ENCODE measurements at regions not wholly inside any gene's neighbourhood (a gene's known extent, or its start where the extent isn't known, plus 50 kb on each side); places are given as distances from the start of the nearest gene placed in this dataset.

GRCh38 chr11:36809303-36809702 is 211.3 kb upstream of the RAG2 start:
- no peak for DNase-seq (ENCODE audit: low spot score)
- in situ Hi-C loops (cut with MboI; ENCODE audit: low pct_unique_long_range_greater_than_20kb, low sequenced_read_pairs, unreplicated experiment) = no loop called here
- TF ChIP-seq CTCF (IDR thresholded peaks at IDR 0.05; ENCODE audit: extremely low read depth, insufficient read depth, missing control alignments) = no peak

- TF ChIP-seq CTCF (IDR thresholded peaks at IDR 0.05; ENCODE audit: extremely low read depth, insufficient read depth, missing control alignments) = no peak
- DNase-seq (ENCODE audit: low spot score) = no peak
- in situ Hi-C loops (cut with MboI; ENCODE audit: low pct_unique_long_range_greater_than_20kb, low sequenced_read_pairs, unreplicated experiment) = no loop called here
These were observed 209.8 kb upstream of the RAG2 start for GRCh38 chr11:36807871-36808270.

- DNase-seq (ENCODE audit: low spot score) = no peak
- in situ Hi-C loops (cut with MboI; ENCODE audit: low pct_unique_long_range_greater_than_20kb, low sequenced_read_pairs, unreplicated experiment) = no loop called here
- TF ChIP-seq CTCF (IDR thresholded peaks at IDR 0.05; ENCODE audit: extremely low read depth, insufficient read depth, missing control alignments) = no peak
These were observed 205.0 kb upstream of the RAG2 start for GRCh38 chr11:36803084-36803483.

- in situ Hi-C loops (cut with MboI; ENCODE audit: low pct_unique_long_range_greater_than_20kb, low sequenced_read_pairs, unreplicated experiment) = loop anchor here (25.0 kb wide), 1 partner anchor 94 kb away; no protein-coding TSS in a partner anchor
- TF ChIP-seq CTCF (IDR thresholded peaks at IDR 0.05; ENCODE audit: extremely low read depth, insufficient read depth, missing control alignments) = no peak
- no peak for DNase-seq (ENCODE audit: low spot score)
These were observed 195.2 kb upstream of the RAG2 start for GRCh38 chr11:36792996-36793914.

DNA sequence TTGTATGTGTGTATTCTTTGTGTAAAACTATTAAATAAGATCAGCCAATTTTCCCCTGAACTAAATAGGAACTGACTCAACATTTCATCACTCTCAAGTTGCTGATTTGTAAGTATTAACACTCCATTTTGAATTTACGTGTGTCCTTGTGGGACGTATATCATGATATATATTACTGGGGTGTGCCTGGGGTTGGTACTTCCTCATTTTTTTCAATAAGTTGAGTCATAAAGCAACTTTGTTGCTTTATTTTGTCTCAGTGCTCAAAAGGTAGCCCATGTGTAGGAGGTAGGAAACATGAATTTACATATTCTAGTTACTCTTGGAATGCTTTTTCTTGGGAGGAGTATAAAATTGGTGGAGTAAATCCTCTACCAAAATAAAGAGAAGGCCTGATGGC is 193.9 kb upstream of the RAG2 start:
- no peak for DNase-seq (ENCODE audit: low spot score)
- TF ChIP-seq CTCF (IDR thresholded peaks at IDR 0.05; ENCODE audit: extremely low read depth, insufficient read depth, missing control alignments) = no peak
- in situ Hi-C loops (cut with MboI; ENCODE audit: low pct_unique_long_range_greater_than_20kb, low sequenced_read_pairs, unreplicated experiment) = loop anchor here (25.0 kb wide), 1 partner anchor 95 kb away; no protein-coding TSS in a partner anchor

- no peak for TF ChIP-seq CTCF (IDR thresholded peaks at IDR 0.05; ENCODE audit: extremely low read depth, insufficient read depth, missing control alignments)
- in situ Hi-C loops (cut with MboI; ENCODE audit: low pct_unique_long_range_greater_than_20kb, low sequenced_read_pairs, unreplicated experiment) = loop anchor here (25.0 kb wide), 1 partner anchor 97 kb away; no protein-coding TSS in a partner anchor
- DNase-seq (ENCODE audit: low spot score) = no peak
These were observed 192.5 kb upstream of the RAG2 start for GRCh38 chr11:36790526-36790925.
